ENCODE measurements at regions not wholly inside any gene's neighbourhood (a gene's known extent, or its start where the extent isn't known, plus 50 kb on each side); places are given as distances from the start of the nearest gene placed in this dataset.

DNA sequence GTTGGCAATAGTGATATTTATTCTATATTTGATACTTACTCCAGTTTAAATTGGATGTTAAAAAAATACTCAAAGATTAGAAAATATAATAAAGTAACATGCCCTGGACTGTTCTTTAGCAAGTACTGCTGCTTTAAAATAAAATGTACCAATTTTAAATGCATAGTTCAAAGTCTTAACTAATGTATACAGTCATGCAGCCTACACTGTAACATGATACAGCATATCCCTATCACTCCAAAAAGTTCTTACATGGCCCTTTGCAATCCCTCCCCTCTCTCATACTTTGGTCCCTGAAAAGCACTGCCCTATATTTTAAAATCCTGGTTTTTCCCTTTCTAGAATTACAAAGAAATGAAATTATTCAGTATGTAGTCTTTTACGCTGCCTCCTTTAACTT, 726.6 kb downstream of the LTN1 start:
- H3K36me3 ChIP-seq (replicated peaks in 1 of 2; ENCODE audit: control insufficient read depth in 1 of 2, insufficient read depth in 2 of 2, low read length in 2 of 2): no peaks in the 10 kb centered on the region
- H3K27me3 Mint-ChIP-seq (ENCODE audit: low read depth in 3 of 3): peaks cover 0 to 6% (median 0%) of the 10 kb centered on the region in 3 donors
- no peaks in the 10 kb centered on the region for H4K20me1 ChIP-seq (ENCODE audit: insufficient read depth, low read length)
- no peak overlapping the region for H3K27ac Mint-ChIP-seq
- DNase-seq: no peak
- intact Hi-C loops (cut with micrococcal nuclease): no loop called here
- H3K79me2 ChIP-seq (ENCODE audit: insufficient read depth, low read length): no peaks in the 10 kb centered on the region
- no peak overlapping the region for H3K4me3 Mint-ChIP-seq
- H3K4me3 ChIP-seq (replicated peaks in 1 of 3; ENCODE audit: low read depth in 2 of 3, low read length in 3 of 3): no peak overlapping the region
- H3K9me3 ChIP-seq (replicated peaks in 1 of 2; ENCODE audit: control insufficient read depth in 1 of 2, insufficient read depth in 1 of 2, low read length in 2 of 2): no peaks in the 10 kb centered on the region
- TF ChIP-seq, protein P1, sequence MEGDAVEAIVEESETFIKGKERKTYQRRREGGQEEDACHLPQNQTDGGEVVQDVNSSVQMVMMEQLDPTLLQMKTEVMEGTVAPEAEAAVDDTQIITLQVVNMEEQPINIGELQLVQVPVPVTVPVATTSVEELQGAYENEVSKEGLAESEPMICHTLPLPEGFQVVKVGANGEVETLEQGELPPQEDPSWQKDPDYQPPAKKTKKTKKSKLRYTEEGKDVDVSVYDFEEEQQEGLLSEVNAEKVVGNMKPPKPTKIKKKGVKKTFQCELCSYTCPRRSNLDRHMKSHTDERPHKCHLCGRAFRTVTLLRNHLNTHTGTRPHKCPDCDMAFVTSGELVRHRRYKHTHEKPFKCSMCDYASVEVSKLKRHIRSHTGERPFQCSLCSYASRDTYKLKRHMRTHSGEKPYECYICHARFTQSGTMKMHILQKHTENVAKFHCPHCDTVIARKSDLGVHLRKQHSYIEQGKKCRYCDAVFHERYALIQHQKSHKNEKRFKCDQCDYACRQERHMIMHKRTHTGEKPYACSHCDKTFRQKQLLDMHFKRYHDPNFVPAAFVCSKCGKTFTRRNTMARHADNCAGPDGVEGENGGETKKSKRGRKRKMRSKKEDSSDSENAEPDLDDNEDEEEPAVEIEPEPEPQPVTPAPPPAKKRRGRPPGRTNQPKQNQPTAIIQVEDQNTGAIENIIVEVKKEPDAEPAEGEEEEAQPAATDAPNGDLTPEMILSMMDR (IDR thresholded peaks at IDR 0.05): no peak
- H3K9ac ChIP-seq (ENCODE audit: insufficient read depth, low read length, poor library complexity, severe bottlenecking): no peak overlapping the region
- H3K4me1 Mint-ChIP-seq: no peaks in the 10 kb centered on the region
- H3K27ac ChIP-seq (ENCODE audit: low read depth in 1 of 2, low read length in 2 of 2): no peak overlapping the region
- no peaks in the 10 kb centered on the region for H3K36me3 Mint-ChIP-seq
- H3K4me1 ChIP-seq (ENCODE audit: control insufficient read depth in 1 of 2, insufficient read depth in 2 of 2, low read length in 2 of 2): no peaks in the 10 kb centered on the region
- H3K4me2 ChIP-seq (replicated peaks; ENCODE audit: extremely low read depth, low read length, poor library complexity, severe bottlenecking): no peak overlapping the region
- WGBS (ENCODE audit: insufficient coverage): no CpG with 5 or more reads among the region's 1 CpG
- no peaks in the 10 kb centered on the region for H3K27me3 ChIP-seq (ENCODE audit: control insufficient read depth in 2 of 2, insufficient read depth in 2 of 2, low read length in 2 of 2)
- no peak overlapping the region for H2AFZ ChIP-seq (ENCODE audit: insufficient read depth, low read depth, low read length, poor library complexity, severe bottlenecking)
- H3K9me3 Mint-ChIP-seq: peaks cover 0 to 6% (median 0%) of the 10 kb centered on the region in 7 donors

DNA sequence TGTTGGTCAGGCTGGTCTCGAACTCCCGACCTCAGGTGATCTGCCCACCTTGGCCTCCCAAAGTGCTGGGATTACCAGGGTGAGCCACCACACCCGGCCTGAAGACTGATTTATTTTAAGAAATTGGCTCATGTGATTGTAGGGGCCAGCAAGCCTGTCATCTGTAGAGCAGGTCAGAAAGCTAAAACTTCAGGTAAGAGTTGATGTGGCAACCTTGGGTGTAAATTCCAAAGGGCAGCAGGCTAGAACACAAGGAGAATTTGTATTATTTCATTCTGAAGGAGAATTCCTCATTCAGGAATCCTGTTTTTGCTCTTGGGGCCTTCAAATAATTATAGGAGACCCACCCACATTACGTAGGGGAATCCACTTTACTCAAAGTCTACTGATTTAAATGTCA, 728.7 kb downstream of the LTN1 start:
- no peak overlapping the region for H3K4me3 ChIP-seq (replicated peaks in 1 of 3; ENCODE audit: low read depth in 2 of 3, low read length in 3 of 3)
- no peaks in the 10 kb centered on the region for H3K4me1 Mint-ChIP-seq
- no peaks in the 10 kb centered on the region for H4K20me1 ChIP-seq (ENCODE audit: insufficient read depth, low read length)
- no peak overlapping the region for H3K27ac Mint-ChIP-seq
- no peaks in the 10 kb centered on the region for H3K36me3 ChIP-seq (replicated peaks in 1 of 2; ENCODE audit: control insufficient read depth in 1 of 2, insufficient read depth in 2 of 2, low read length in 2 of 2)
- no peak for DNase-seq
- no peak overlapping the region for H3K27ac ChIP-seq (ENCODE audit: low read depth in 1 of 2, low read length in 2 of 2)
- peaks cover 0 to 6% (median 2%) of the 10 kb centered on the region in 3 donors for H3K27me3 Mint-ChIP-seq (ENCODE audit: low read depth in 3 of 3)
- no peak overlapping the region for H3K4me3 Mint-ChIP-seq
- H2AFZ ChIP-seq (ENCODE audit: insufficient read depth, low read depth, low read length, poor library complexity, severe bottlenecking): no peak overlapping the region
- no peaks in the 10 kb centered on the region for H3K9me3 ChIP-seq (replicated peaks in 1 of 2; ENCODE audit: control insufficient read depth in 1 of 2, insufficient read depth in 1 of 2, low read length in 2 of 2)
- WGBS (ENCODE audit: insufficient coverage): 85% methylated on average over 3 of the region's 4 CpGs
- H3K9ac ChIP-seq (ENCODE audit: insufficient read depth, low read length, poor library complexity, severe bottlenecking): no peak overlapping the region
- H3K79me2 ChIP-seq (ENCODE audit: insufficient read depth, low read length): no peaks in the 10 kb centered on the region
- H3K36me3 Mint-ChIP-seq: no peaks in the 10 kb centered on the region
- no peaks in the 10 kb centered on the region for H3K4me1 ChIP-seq (ENCODE audit: control insufficient read depth in 1 of 2, insufficient read depth in 2 of 2, low read length in 2 of 2)
- no peaks in the 10 kb centered on the region for H3K27me3 ChIP-seq (ENCODE audit: control insufficient read depth in 2 of 2, insufficient read depth in 2 of 2, low read length in 2 of 2)
- H3K4me2 ChIP-seq (replicated peaks; ENCODE audit: extremely low read depth, low read length, poor library complexity, severe bottlenecking): no peak overlapping the region
- intact Hi-C loops (cut with micrococcal nuclease): no loop called here
- TF ChIP-seq, protein P1 (IDR thresholded peaks at IDR 0.05): no peak
- peaks cover 0 to 10% (median 1%) of the 10 kb centered on the region in 7 donors for H3K9me3 Mint-ChIP-seq
